HK-2 (cell line): ENCODE measurements at regions not wholly inside any gene's neighbourhood (a gene's known extent, or its start where the extent isn't known, plus 50 kb on each side); places are given as distances from the start of the nearest gene placed in this dataset.

Experiments used
- DNase-seq: peaks from one replicate; pipeline ENCODE4 v3.0.0-alpha.2; 2018; ENCODE audit not compliant: unreplicated experiment

DNA sequence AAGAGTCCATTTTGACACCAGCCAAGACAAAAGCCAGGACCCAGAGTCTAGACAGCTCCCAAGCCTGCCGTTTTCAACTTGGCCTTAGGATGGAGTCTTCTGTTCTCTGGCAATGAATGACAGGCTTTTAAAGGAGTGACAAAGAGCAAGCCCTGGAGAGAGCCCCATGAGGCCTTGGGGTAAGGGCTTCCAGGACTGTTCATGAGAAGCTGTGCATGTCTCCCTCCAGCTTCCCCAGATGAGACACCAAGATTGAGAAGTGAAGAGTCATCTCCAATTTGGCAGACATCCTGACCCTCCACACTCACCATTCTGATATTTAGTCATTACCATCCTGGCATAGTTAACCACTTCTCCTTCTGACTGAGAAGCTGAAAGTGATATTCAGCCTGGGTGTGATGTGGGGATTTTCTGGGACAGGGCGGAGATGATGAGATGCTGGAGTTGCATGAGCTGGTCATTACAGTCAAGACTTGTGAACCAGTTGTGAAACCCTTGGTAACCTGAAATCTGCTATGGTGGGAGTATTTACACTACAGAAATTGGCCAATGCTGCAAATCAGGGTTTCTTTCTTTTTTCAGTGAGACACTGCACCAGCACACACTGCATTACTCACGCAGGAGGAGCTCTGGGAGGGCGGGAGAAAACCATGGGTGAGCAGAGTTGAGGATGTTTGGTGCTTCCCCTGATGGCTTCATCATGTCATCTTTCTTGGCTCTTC is 77.8 kb downstream of the VCPKMT start:
- peak; percentile 47 for DNase-seq

GRCh38 chr14:50039120-50039517 is 77.3 kb downstream of the VCPKMT start:
- DNase-seq: no peak

DNA sequence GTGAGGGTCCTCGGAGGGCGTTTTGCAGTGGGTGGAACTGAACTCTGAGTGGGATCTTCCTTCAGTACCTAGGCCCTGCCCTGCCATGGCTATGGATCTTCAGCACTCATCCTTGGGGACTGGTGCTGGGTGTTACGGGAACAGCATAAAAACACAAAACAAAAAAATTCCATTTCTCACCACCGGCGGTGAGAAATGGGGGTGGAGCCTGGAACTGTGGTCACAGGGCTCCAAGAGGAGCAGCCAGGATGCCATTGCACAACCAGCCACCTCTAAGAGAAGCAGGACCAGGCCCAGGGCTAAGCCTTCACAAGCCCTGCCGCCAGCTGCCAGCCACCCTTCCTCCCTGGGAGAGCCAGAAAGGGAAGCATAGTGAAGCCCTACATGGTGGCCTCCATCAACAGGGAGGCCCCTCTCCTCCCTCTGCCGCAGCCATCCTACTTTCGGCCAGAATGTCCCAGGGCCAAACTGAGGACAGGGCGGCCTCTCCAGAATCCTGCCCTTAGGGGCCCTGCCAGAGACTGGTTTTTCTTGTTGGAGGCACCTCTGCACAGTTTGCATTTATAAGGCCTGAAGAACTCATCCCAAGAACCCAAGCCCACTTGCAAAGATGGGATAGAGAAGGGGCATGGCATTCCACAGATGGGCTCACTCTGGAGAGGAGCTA is 76.5 kb downstream of the VCPKMT start:
- no peak for DNase-seq

DNA sequence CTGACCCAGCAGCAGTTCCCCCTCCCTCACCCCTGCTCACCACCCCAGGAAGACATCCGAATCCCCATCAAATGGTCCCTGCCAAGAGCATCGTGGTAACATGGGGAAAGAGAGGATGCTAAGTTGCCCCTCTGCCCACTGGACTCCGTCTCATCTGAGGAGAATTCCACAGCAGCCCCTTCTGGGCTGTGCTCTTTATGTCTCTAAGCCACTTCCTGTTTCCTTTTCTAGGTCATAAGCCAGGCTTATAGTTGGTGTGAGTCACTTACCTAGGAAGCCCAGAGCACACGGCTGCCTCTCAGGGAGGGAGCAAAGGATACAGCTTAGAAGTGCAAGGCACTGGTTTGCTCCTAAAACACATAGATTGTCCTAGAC is 76.0 kb downstream of the VCPKMT start:
- DNase-seq: peak; percentile 37

DNA sequence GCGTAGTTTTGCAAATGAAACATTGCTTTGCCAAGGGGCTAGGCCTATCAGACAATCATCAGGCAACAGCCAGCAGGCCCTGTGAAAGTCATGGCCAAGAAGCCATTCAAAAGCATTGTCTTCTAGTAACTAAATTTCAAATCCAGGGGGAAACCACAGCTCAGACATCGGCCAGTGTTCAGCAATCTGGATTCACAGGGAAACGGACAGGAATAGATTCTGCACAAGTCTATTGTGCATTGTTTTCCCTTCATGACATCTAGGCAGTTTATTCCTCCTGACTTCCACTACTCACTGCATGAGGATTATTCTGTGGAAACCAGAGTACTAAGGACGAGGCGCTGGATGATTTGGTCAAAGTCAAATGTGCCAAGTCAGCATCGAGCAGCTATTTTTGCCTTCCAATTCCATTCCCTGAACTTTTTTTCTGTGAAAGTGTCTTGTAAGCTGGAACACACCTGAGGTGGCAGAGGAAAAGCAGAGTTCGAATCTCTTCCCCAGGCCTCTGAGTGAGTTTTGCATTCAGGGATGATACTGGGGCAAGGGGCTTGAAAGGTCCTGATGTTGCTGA is 75.4 kb downstream of the VCPKMT start:
- no peak for DNase-seq

DNA sequence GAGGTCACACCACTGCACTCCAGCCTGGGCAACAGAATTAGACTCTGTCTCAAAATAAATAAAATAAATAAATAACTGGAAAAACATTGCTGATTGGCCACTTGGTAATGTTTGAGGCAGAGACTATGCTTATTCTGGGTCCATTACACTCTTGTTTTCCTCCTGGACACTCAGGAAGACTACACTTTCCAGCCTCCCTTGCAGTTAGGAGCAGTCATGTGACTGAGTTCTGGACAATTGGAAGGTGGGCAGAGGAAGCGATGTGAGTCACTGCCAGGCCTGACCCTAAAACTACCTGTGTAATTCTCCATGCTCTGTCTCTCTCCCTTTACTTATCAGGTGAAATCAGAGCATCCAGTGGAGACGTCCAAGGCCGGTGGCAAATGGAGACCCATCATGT is 74.4 kb downstream of the VCPKMT start:
- no peak for DNase-seq

GRCh38 chr14:50044042-50044651 is 72.2 kb downstream of the VCPKMT start:
- no peak for DNase-seq

DNA sequence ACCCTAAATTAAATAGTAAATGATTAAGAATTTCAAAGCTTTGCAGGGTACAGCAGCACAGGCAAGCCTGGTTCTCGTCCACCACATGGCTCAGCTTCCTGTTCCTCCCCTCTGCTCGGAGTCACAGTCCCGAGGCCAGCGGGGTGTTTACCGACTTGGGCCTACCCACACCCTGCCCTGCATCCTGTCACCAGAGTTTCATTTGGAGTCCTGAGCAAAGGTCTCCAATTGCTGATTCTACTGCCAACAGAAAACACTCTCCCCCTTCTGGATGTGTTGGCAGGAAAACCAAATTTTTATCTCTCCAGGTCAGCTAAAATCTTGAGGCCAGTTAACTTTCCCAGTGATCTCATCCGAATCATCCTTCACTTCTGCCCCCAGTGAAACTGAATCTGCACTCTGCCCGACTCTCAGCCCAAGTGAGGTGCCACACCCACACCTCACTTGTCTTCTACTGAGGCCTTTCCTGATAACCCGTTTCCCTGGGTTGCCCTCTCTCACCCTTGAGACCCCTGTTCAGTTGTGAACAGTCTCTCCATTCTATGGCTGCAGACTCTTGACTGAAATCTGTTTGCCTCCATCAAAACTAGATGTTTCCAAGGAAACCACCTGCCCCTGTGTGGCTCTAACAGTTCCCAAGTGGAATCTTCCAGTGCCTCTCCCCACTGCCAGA is 71.2 kb downstream of the VCPKMT start:
- no peak for DNase-seq

DNA sequence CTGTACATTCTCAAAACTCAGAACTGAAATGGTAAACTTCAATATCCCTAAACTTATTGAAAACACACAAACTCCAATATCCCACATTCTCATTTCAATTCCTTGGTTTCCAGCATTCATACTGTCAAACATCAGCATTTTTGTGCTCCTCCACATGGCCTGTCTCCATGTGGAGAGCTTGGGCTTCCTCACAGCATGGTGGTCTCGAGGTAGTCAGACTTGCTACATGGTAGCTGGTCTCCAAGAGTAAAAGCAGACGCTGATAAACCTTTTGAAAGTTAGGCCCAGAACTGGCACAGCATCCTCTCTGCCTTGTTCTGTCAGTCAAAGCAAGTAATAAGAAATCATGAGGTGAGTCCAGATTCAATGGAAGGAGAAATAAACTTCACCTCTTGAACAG is 70.5 kb downstream of the VCPKMT start:
- no peak for DNase-seq

GRCh38 chr14:50047274-50047676 is 69.1 kb downstream of the VCPKMT start:
- no peak for DNase-seq

GRCh38 chr14:50049093-50049492 is 67.3 kb downstream of the VCPKMT start:
- DNase-seq: no peak

DNA sequence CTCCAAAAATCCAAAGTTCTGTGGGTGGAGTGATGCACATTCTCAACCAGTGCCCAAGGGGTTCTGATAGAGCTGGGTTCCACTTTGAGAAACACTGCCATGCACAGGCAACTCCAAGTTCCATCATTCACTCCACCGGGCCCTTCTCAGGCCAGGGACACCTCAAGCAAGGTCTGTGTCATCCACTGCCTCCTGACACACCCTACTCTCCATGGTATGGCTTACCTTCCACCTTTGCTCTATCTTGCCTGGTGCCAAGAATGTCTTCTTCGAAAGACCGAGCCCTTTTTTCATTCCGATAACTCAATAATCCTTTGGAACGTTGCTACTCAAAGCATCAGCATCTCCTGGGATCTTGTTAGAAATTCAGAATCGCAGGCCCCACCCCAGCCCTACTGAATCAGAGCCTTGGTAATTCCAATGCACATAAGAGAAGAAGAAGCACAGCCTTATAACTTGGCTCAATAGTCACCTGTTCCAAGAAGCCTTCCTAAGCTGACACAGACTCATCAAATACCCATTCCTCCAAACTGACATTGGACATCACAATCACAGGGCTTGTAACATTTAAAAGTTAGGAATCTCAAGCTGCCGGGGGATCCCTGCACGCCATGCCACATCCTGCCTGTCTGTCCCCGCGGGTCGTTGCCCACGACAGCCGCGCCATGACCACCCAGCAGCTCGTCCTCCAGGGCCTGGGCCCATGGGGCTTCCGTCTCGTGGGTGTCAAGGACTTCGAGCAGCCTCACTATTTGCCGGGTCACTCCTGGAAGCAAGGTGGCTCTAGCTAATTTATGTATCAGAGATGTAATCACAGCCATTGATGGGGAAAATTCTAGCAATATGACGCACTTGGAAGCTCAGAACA is 66.4 kb downstream of the VCPKMT start:
- DNase-seq: no peak

GRCh38 chr14:50051106-50051505 is 65.3 kb downstream of the VCPKMT start:
- no peak for DNase-seq

GRCh38 chr14:50051706-50052105 is 64.7 kb downstream of the VCPKMT start:
- no peak for DNase-seq

DNA sequence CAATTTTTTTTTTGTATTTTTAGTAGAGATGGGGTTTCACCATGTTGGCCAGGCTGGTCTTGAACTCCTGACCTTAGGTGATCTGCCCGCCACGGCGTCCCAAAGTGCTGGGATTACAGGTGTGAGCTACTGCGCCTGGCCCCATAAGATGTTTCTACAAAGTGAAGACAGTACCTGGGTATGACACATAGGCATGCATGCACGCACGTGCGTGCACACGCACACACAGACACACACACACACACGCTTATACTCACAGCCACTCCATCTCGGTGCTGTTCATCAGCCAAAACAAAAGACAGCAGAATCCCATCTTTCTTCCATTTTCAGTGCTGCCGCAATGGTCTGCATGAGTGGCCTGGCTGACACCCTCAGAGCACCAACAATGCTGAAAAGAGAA is 63.9 kb downstream of the VCPKMT start:
- DNase-seq: no peak

- no peak for DNase-seq
These were observed 62.4 kb downstream of the VCPKMT start for GRCh38 chr14:50053935-50054334.

- DNase-seq: no peak
These were observed 60.7 kb downstream of the VCPKMT start for GRCh38 chr14:50055461-50056228.

- no peak for DNase-seq
These were observed 59.9 kb downstream of the VCPKMT start for GRCh38 chr14:50056435-50056834.

DNA sequence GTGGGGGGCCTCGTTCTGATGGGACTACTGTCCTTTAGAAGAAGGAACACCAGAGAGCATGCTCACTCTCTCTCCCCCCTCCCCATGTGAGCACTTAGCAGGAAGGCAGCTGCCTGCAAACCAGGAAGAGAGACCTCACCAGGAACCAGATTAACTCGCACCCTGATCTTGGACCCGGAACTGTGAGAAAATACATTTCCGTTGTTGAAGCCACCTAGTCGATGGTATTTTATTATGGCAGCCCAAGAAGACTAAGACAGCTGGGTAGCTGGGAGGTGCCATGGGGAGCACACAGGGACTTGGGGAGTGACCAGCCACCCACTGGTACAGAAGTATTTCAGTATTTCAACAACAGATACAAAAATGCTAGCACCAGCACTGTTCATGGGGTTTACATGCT is 59.0 kb downstream of the VCPKMT start:
- no peak for DNase-seq

- DNase-seq: no peak
These were observed 58.3 kb downstream of the VCPKMT start for GRCh38 chr14:50058113-50058512.
